ENCODE measurements at regions not wholly inside any gene's neighbourhood (a gene's known extent, or its start where the extent isn't known, plus 50 kb on each side); places are given as distances from the start of the nearest gene placed in this dataset.

DNA sequence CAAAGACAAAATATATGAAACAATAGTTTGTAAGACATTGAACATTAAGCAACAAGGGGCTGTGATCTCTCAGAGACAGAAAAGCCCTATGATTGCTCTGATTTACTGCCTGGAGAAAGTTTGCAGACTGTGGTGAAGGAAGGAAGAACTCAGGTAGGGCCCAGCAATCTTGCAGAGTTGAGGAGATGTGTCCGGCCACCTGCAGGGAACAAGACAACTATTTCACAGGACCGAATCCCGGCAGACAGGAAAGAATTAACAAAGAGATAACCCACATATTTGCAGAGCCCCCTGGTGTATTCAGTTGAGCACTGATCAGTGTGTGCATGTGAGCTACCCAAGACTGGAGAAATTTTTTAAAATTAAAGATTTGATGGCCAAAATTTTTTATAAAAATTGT is 58.3 kb upstream of the FMN2 start:
- Histone ChIP-seq H3K36me3 (no peaks in the 10 kb centered on the region), H3K27ac (no peak overlapping the region), H3K9me3 (no peaks in the 10 kb centered on the region), H3K4me3 (no peak overlapping the region), H3K4me1 (no peaks in the 10 kb centered on the region), H3K27me3 (no peaks in the 10 kb centered on the region)
- ATAC-seq (ENCODE audit: low FRiP score in 2 of 2) (no peak), DNase-seq (no peak)
- WGBS, 2 donors = 41 to 42% methylated on average over 3 of the region's 3 CpGs
- no peak for TF ChIP-seq POLR2AphosphoS5 (IDR thresholded peaks at IDR 0.05)
- TF ChIP-seq, protein P1, sequence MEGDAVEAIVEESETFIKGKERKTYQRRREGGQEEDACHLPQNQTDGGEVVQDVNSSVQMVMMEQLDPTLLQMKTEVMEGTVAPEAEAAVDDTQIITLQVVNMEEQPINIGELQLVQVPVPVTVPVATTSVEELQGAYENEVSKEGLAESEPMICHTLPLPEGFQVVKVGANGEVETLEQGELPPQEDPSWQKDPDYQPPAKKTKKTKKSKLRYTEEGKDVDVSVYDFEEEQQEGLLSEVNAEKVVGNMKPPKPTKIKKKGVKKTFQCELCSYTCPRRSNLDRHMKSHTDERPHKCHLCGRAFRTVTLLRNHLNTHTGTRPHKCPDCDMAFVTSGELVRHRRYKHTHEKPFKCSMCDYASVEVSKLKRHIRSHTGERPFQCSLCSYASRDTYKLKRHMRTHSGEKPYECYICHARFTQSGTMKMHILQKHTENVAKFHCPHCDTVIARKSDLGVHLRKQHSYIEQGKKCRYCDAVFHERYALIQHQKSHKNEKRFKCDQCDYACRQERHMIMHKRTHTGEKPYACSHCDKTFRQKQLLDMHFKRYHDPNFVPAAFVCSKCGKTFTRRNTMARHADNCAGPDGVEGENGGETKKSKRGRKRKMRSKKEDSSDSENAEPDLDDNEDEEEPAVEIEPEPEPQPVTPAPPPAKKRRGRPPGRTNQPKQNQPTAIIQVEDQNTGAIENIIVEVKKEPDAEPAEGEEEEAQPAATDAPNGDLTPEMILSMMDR (IDR thresholded peaks at IDR 0.05) = no peak
- no peak for TF ChIP-seq EP300 (IDR thresholded peaks at IDR 0.05)
- no peak for TF ChIP-seq POLR2A (IDR thresholded peaks at IDR 0.05)

DNA sequence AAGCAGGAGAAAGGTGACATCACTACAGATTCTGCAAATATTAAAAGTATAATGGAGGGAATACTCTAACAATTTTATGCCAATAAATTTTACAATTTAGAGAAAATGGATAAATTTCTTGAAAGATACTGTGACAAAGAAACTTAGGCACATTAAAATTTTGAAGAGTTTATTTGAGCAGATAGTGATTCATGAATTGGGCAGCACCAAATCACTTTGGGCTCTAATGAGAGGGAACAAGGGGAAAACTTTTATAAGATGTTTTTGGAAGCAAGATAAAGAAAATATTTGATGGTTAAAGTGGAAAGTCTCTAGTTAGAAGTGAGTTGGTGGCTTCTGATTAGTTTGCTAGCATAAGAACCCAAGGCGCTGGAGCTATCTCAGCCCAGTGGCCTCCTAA is 55.2 kb upstream of the FMN2 start:
- 90 to 97% methylated on average over 1 of the region's 1 CpG for WGBS, 2 donors
- no peak for TF ChIP-seq POLR2AphosphoS5 (IDR thresholded peaks at IDR 0.05)
- no peak for TF ChIP-seq EP300 (IDR thresholded peaks at IDR 0.05)
- no peak for TF ChIP-seq POLR2A (IDR thresholded peaks at IDR 0.05)
- TF ChIP-seq, protein P1 (IDR thresholded peaks at IDR 0.05) = no peak
- Histone ChIP-seq H3K4me1 (no peaks in the 10 kb centered on the region), H3K9me3 (no peaks in the 10 kb centered on the region), H3K4me3 (no peak overlapping the region), H3K27ac (no peak overlapping the region), H3K27me3 (no peaks in the 10 kb centered on the region), H3K36me3 (no peaks in the 10 kb centered on the region)
- no peak for DNase-seq
- no peak for ATAC-seq (ENCODE audit: low FRiP score in 2 of 2)
